Retina (tissue), 1 donor: ENCODE measurements at regions not wholly inside any gene's neighbourhood (a gene's known extent, or its start where the extent isn't known, plus 50 kb on each side); places are given as distances from the start of the nearest gene placed in this dataset.
"Not testable (repeated sequence)": the region's sequence is repeated elsewhere in the genome, so short reads cannot be mapped to it uniquely, and the experiment has no call there.

ENCODE experiments used
- DNase-seq: peaks from one replicate; pipeline ENCODE4 v3.0.0-alpha.2; 2016

DNA sequence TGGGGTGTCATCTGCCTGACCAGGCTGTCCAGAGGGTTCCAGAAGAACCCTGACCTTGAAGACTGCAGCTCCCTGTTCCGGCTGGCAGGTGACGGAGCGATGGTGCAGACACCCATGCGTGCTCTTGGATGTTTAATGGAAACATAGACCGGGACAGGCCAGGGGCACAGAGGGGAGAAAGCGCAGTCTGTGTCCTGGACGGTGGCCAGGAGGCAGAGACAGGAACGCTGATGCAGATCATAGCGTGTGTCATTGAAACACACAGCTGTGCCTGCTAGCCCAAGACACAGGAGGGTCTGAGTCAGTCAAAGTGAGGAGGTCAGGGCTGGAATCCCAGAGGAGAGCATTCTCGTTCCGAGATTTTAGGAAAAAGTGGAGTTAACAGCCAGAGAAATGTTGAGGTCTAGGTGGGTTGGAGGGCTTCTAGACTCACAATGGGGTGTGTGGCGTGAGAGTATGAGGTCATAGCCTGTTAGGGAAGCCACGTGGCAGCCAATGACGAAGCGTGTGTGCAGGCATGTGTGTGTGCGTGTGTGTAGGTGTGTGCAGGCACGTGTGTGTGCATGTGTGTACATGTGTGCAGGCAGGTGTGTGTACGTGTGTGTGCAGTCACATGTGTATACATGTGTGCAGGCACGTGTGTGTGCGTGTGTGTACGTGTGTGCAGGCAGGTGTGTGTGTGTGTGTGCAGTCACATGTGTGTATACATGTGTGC, 167.0 kb downstream of the ERMARD start:
- no peak for DNase-seq

DNA sequence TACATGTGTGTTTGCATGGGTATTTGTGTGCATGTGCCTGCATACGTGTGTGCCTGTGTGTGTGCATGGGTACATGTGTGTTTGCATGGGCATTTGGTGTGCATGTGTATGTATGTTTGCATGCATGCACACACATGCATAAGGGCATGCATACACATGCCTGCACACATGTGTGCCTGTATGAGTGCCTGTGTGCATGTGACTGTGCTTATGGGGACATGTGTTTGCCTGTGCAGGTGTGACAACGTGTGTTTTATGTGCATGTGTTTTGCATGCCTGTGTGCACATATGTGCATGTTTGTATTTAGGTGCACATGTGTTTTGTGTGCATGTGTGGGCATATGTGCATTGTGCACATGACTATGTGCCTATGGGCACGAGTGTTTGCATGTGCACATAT, 165.7 kb downstream of the ERMARD start:
- no peak for DNase-seq

DNA sequence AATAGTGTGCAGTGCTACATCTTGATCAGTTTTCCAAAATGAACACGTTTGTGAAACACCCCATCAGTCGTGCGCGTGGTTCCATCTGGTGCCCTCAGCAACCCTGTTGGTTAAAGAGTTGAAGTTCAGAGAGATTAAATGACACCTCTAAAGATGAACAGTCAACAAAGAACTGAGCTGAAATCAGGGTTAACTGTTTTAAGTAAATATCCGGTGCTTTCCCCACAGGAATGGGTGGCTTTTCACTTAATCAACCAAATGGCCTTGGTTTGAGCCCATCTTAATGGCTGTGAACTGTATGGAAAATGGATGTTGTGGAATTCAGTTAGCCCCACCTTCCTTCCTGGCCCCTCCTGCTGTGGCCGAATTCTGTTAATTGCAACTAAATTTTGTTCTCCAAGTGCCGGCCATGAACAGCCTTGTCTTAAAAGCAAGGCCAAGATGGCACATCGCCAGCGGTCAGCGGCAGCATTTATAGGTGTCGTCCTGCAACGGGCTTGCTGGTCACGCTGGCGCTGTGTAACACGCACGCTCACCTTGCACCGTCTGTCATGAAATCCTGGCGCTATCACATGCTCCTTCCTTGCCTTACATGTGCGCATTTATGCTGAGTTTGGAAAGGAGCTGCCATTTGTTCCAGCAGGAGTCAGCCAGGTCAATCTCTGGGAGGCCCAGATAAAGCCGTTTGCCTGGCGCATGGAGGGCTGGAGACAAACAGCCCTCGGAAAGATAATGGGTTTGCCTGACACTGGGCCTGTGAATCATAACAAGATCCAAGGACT, 164.5 kb downstream of the ERMARD start:
- DNase-seq, result no peak

DNA sequence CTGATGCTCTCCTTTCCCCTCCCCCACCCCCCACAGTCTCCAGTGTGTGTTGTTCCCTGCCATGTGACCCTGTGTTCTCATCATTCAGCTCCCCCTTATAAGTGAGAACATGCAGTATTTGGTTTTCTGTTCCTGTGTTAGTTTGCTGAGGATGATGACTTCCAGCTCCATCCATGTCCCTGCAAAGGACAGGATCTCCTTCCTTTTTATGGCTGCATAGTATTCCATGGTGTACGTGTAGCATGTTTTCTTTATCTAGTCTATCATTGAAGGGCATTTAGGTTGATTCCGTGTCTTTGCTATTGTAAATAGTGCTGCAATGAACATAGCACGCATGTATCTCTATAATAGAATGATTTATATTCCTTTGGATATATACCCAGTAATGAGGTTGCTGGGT, 162.3 kb downstream of the ERMARD start:
- not testable (repeated sequence) for DNase-seq

DNA sequence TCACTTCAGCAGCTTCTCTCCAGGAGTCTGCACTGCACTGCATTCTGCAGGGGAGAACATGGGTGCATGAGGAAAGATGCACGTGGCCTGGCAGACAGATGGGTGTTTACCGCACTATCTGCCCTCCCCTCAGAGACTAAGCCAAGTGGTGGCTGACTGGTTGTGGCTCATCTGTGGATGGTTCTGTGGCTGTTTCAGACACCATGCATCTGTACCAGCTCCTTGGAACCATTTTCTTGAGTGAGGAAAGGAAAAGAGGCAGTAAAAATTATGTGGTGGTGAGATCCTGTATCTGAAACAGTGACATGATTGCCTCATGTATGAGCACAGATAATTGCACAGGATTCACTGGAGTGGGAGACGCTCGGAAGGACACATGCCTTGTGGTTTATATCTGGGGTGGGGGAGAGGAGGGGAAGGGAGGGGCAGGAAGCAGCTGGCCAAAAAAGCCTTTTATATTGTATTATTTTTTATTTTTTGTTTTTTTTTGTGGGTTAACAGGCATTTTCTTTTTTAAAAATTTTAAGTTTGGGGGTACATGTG, 161.7 kb downstream of the ERMARD start:
- no peak for DNase-seq

DNA sequence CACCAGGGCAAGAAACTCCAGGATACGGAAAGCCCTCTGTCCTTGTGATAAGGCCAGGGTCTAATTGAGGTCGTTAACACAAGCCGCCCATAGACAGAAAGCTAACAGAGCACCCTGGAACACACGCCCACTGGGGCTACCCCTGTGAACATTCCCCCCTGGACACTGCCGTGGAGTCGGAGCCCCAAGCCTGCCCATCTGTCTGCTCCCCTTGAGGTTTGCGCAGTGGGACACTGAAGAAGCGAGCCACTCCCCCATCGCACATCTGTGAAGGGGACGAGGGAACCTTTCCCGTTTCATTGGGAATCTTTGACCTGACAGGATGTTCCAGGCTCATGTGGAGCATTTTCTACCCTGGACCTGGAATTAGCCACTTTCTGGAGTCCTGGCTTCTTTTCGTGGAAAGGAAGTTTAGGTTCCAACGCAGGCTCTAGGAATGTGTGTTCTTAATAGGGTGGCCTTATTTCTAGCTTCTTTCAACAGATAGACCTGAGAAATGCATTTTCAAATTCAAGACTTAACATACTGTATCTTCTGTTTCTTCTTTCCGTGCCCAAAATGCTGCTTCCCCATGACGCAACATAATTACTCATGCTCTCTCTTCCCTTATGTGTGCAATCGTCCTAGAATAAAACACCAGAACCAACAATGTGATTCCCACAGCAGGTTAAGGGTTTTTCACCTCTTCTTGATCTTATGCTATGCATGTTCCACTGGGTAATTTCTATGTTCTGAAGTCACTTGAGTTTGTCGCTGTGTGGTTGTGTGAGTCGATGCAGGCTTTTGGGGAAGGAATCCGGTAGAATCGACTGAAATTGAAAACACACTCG, 161.1 kb downstream of the ERMARD start:
- DNase-seq, result no peak

DNA sequence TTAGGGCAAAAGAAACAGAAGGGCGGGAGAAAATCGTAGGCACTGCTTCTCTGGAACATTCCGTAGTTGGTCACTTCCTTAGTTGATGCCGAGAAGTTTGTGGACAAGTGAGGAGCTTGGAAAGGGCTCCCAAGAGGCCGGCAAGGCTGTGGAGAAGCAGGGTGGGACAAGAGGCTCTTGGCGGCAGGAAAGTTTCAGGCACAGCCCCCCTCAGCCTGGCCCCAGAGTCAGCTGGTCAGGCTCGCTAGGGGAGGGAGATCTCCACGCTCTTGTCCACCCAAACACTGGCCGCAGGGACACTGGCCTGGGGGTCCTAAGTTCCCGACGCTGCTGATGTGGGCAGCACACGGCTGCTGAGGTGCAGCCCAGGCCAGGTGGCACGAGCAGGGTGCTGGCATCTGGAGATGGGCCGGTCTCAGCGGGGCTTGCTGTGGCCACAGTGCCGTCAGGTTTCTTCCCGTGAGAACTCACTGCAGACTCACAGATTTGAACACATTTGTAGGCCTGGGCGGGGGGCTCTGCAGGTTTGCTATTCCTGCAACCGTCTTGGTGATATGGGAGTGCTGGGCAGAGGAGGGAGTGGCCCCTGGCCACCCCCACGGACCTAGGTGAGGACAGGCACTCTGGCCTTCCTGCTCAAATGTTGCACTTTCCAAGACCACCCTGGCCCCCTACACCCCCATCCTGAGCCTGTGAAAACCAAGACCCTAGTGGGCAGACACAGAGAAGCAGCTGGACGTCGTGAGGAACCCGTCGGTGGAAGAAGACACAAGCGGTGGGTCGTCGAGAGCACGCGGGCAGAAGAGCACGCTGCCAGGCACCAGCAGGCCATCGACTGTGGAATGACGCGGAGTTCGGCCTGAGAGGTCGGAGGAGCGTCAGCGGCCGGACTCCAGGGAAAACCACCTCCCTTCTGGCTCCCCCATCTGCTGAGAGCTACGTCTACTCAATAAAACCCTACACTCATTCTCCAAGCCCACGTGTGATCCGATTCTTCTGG, 160.1 kb downstream of the ERMARD start:
- DNase-seq, result no peak

DNA sequence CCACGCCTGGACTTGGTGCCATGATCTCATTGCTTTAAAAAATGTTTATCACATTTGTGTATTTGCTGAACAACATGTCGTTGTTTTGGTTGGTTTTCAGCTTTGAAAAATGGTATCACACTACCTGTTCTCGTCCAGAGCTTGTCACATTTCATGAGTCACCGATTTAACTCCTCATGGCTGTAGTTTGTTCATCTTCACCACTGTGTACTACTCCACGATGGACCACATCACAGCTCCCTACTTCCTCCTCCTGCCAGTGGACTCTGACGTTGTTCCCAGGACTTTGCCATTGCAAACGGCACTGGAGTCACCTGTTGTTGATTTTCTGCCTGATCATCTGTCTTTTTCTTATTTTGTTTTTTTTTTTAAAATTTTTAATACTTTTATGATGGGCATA, 157.7 kb downstream of the ERMARD start:
- DNase-seq, result no peak

DNA sequence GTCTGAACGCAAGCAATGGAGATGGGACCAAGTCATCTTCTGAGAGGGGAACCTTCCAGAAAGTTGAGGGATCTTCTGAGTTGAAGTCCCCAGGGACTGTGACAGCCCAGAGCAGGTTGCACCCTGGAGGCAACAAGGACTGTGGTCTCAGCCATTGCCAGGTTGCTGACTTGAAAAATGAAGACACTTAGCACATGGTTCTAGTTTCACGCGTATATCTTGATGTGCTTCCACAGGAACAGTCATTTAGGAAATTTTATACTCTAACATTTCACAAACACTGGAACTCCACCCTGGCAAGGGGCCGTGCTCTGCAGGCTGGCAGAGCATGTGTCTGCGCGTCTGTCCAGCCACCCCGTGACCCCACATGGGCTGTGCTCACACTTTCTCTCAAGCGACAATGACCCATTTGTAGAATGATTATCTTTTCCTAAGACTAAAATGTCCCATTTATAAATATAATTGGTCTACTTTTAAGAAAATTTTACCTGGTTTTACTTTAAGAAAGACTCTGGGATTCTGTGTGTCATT, 157.0 kb downstream of the ERMARD start:
- no peak for DNase-seq

DNA sequence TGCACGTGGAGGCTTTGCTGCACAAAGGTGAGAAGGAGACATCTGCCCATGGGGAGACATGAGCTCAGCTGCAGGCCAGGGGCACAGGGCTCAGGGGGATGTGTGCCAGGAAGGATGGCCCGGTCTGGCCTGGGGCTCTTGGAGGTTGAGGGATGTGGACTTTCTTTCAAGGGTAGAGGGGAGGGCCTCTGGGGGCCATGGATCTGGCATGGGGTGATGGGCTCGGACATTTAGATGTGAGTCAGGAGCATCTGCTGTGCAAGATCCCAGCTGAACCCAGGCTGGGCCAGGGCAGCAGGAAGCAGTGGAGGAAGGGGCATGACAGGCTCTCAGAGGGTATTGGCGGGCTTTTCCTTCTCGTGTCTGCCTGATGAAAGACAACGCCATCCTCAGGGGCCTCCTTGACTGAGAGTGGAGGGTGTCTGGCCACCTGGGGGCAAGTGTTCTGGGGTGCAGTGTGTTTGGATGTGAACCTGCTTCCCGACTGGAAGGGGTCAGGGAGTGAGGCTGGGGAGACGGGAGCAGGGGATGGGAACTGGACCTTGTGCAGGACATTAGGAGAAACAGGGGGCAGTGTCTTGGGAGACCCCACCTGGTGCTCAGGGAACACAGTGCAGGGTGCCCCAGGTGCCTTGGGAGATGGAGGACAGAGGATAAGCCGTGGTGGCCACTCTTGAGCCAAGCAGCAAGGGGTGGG, 156.1 kb downstream of the ERMARD start:
- no peak for DNase-seq

DNA sequence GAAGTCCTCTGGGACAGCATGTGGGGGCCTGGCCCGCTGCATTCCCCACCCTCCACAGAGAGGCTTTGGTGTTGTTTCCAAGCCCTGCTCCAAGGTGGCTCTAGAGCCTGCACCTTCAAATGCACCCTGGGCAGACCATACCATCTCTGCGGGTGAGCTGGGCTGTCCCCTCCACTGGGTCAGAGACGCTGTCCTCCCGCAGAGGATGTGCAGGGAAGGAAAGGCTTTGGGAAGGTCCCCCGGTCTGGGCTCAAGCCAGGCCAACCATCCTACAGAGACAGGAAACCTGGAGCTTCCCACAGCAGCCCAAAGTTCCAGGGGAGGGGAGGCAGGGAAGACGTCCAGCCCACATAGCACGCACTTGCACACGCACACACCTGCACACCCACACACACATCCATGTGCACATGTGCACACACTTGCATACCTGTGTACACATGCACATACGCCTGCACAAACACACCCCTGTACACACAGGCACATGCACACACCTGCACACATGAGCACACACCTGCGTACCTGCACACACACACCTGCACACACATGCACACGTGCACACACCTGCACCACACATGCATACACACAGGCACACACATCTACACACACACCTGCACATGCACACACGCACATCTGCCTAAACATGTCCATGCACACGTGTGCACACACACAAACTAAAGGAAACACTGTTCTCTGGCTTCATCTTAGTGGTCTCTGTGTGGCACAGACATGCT, 155.4 kb downstream of the ERMARD start:
- peak; percentile 17 for DNase-seq

DNA sequence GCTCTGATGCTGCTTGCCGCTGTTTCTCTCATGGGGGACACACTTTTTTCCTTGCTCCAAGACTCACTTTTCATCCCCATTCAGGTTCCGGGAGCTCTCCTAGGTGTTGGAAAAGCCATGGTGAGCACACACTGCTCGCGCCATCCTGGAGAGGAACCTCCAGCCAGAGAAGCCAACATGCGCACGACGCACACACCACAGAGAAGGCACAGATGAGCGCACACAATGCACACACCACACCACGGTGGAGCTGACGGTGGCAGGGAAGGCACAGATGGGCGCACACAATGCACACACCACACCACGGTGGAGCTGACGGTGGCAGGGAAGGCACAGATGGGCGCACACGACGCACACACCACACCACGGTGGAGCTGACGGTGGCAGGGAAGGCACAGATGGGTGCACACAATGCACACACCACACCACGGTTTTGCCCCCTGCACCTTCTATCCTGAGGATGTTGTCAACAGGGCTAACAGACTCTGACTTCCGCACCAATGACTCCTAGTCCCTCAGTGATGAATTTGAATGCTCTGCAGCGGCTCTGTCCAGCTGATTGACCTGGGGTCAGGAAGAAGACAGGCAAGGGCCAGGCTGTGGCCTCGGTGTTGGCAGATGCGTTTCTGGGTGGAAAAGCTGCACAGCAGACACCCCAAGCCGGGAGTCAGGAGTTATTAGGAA, 154.7 kb downstream of the ERMARD start:
- peak; percentile 34 for DNase-seq

DNA sequence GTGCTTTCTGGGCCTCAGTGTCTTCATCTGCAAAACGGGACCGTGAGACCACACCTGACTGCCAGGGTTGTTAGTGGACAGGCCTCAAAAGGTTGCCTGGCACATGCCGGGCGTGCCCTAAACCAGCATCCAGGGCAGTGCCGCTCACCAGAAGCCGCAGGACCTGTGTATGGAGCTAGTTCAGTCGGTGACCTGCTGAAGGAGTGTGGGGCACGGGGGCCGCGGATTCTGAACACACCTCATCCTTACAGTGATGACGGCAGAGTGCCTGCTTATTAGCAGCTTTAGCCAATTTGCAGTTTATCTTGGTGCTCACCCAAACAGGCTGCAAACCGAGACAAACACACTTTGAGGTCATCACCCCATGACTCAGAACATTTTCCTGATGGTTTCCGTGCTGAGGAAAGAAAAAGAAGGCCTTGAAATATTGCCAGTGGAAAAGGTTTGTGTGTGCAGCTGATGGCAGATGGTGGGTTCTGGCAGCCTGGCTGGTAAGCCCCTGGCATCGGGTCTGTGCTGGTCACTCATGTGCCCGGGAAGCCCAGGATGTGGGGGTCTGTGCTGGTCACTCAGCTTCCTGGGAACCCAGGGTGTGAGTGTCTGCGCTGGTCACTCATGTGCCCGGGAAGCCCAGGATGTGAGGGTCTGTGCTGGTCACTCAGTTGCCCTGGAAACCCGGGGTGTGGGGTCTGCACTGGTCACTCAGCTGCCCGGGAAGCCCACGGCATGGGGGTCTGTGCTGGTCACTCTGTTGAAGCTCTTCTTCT, 153.8 kb downstream of the ERMARD start:
- no peak for DNase-seq

DNA sequence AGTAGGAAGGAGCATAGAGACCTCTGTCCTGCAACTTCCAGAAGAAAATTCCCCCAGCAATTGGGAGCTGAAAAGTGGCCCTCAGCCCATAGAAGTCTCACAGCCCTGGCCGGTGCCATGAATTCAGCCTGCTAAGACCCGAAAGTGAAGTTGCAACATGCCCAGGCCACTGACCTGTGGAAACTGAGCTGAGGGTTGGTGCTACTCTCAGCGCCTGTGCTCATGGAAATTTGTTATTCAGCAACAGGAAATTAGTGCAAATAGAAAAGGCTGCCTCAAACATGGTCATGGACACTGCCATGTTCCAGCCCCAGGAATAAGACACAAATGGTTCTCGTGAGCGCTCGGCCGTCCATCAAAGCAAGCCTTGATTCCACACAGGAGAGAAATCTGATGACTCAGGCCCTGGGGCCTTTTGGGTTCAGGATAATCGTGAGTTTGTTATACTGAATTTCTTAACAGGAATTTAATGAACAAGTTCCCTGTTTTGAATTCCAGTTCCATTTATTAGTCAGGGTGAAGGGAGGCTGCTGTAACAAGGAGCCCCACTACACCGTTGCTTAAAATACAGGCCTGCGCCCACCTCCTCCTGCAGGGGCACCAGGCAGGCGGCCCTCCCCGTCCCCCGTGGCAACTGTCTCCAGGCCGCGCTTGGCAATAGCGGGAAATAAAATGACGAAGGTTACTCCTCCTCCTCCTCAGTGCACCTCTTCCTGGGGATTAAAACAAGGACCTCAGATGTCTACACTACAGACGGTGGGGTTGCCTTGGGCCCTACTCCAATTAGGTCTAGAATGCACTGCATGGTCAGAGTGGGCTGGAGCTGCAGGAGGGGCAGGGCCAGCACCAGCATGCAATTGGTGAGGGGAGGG, 152.9 kb downstream of the ERMARD start:
- no peak for DNase-seq

DNA sequence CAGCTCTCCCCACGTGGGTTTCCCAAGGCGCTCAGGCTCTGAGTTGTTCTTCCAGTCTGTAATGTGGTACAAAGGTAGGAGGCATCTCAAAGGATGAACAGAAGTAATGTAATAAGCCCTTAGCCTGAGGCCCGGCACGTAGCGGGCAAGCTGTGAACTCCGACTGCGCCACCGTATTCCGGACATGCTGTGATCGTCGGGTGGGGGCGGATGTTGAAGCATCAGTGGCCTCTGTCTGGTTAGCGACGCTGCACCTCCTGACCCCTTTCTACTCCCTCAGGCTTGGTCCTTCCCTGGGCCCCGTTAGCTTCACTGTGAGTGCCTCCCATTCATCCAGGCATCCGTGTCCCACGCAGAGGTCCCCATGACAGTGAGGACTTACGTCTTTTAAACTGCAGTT, 151.7 kb downstream of the ERMARD start:
- no peak for DNase-seq

DNA sequence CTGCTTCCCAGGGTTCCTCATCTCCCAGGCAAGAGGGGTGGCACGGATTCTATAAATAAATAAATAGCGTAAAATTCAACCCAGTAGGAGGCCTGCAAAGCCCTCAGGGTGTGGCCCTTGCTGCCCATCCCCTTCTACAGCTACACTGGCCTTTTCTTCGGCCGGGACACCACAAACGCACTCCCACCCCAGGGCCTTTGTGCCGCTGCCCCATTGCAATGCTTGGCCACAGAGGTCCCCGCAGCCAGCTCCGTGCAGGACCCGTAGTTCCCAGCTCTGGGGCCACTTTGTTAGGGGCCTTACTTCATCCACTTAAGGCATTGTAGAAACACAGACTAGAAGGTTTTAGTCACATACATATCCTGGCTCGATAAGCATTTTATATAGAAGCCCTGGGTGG, 151.2 kb downstream of the ERMARD start:
- DNase-seq, result no peak

DNA sequence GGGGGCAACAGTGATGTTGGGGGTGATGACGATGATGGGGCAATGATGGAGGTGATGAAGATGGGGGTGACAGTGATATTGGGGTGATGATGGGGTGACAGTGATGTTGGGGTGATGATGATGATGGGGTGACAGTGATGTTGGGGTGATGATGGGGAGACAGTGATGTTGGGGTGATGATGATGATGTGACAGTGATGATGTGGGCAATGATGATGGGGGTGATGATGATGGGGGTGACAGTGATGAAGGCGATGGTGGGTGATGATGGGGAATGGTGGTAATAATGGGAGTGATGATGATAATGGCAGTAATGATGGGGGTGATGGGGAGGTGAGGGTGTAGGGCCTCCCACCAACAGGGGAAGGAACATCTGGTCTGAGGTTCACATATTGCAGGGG, 150.6 kb downstream of the ERMARD start:
- no peak for DNase-seq
